DMS79 treated with DMSO at 0.1 percent for 48 hours (cell line): ENCODE measurements at regions not wholly inside any gene's neighbourhood (a gene's known extent, or its start where the extent isn't known, plus 50 kb on each side); places are given as distances from the start of the nearest gene placed in this dataset.

Experiments
- DNase-seq: peaks from one replicate; lab custom pipeline; 2025; lab: John Stamatoyannopoulos, UW

- DNase-seq, result no peak
Observed at GRCh38 chr4:180057891-180058671, 2185.1 kb upstream of the TENM3 start.

DNA sequence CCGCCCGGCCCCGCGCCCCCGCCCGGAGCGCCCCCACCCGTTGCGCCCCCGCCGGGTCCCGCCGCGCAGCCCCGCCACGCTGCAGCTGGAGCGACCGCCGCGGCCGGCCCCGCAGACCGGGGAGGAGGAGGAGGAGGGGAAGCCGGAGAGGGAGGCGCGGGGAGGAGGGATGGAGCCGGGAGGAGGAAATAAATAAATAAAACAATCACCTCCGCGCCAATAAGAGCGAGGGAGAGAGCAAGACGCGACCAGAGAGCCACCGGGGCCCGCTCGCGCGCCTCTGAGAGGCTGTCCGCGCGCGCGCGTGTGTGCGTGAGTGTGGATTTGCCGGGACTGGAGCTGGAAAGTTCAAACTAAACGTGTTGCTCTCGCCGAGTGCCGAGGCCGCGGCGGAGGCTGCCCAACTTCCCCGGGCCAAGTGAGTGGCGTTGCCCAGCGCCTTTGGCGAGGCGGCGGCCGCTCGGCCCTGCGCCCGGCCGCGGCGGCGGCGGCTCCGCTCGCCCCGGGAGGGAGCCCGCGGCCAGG, 2184.4 kb upstream of the TENM3 start:
- peak; percentile 3 for DNase-seq

DNA sequence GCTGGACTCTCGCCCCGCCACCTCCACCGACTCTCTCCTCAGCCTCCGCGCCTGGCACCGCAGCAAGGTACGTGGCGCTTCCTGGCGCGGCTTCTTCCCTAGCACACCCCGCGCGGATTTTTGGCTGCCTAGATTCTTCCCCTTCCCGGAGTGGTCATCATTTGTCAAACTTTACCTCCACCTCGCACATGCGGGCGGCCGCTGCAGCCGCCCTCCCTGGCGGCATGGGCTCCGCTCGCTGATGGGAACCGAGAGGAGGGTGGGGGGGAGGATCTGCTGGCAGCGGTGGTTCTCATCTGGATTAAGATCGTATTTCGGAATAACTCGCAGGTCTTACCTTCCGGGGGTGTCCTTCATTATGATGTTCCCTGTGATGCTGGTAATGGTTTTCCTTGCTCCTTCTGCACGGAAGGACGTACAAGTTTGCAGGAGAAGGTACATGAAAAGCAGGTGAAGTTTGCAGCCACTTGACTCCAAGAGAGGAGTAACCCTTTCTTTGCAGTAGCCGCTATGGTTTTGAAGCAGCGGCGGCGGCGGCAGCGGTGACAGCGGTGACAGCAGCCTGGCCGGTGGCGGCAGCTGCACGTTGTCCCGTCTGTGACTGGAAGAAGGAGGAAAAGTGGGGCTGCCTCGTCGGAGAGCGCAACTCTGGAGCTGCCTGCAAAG, 2183.9 kb upstream of the TENM3 start:
- no peak for DNase-seq

DNA sequence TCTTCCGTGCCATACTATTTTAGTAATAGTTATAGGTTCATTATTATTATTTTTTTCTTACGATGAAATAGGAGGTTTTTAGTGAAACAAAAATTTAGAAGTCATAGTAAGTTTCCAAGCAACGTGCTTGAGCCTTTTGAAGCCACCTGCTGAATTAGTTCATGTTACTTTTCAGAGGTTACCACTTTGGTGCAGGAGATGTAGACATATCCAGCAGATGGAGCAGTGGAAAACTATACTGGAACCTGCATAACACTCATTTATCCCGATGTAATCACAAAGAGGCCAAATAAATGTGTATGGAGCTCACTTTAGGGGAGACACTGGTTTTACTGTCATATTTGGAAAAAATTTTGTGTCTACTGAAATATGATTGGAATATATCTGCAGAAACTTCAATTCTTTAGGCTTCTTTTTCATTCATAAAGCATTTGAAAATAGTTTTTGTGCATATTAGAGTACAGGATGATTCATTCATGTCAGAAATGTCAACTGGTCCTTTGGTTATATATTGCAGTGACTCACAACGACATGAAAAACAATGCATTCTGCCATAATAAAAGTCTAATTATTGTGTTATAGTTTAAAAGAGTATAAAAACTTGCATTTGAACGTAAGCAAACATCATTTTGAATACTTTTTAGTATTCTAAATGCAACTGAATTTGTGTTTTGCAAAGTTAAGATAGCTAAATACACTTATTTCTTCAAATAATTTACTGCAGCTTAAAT, 2182.9 kb upstream of the TENM3 start:
- DNase-seq, result no peak

DNA sequence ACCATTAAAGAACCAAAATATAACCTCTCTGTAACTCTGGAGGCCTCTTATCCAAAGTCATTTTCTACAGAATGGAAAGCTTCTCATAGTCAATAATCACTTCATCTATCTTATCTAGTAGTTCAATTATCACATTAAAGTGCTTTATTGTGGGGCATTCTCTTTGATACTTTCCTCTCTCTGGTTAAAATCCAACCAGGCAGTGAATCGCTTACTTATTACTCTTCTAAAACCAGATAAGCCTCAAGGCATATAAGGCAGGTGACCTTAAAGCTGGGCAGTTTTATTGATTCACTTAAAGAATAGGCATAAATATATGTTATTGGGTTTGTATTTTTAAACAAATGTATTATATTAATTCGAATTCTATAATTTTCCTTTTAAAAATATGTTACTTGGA, 2162.1 kb upstream of the TENM3 start:
- DNase-seq, result no peak

DNA sequence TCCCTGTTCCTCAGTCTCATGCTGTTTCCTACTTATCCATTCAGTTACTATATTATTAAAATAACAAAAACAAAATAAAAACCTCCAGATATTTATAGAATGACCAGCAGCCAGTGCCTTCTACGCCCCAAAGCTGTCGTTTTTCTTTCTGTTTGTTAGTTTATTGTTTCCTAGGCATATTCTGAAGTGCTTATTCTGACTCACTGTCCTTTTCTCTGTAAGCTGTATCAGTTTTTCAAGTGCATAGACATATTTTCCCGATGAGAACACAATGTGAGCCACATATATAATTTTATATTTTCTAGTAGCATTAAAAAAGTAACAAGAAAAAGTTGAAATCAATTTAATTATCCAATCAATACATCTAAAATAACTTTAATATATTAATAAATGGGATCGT, 2158.6 kb upstream of the TENM3 start:
- DNase-seq, result no peak

DNA sequence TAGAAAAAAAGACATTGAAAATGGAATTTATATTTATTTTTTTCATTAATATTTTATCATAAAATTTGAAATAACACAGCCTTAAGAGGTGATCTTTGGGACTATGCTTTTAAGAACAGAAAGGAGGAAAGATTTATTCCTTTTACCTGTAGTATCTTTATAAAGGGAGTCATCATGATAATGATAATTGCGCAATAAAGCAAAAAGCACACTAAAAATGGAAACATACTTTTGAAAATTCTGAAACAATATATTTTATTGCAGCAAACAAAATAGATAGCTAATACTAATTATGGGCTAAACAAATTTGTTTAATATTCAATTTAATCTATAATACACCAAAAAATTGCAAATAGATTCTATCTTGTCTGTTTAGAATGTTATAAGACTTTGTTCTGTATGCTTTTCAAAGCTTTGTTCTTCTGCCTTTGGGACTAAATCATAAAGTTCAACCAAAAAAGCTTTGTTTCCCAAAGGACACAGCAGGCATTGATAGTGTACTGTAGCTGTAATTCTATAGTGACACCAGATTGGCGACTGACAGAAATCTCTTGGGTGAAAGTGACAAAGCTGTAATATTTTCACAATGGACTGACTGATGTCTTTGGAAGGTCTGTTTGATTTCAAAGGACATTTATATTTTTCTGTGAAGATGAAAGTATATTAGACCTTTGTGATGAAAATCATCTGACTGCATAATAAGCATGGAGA, 2156.6 kb upstream of the TENM3 start:
- DNase-seq, result no peak

GRCh38 chr4:180098586-180098985, 2144.6 kb upstream of the TENM3 start:
- no peak for DNase-seq

GRCh38 chr4:180099957-180100356, 2143.2 kb upstream of the TENM3 start:
- no peak for DNase-seq

- no peak for DNase-seq
Observed at GRCh38 chr4:180100433-180101344, 2142.5 kb upstream of the TENM3 start.

DNA sequence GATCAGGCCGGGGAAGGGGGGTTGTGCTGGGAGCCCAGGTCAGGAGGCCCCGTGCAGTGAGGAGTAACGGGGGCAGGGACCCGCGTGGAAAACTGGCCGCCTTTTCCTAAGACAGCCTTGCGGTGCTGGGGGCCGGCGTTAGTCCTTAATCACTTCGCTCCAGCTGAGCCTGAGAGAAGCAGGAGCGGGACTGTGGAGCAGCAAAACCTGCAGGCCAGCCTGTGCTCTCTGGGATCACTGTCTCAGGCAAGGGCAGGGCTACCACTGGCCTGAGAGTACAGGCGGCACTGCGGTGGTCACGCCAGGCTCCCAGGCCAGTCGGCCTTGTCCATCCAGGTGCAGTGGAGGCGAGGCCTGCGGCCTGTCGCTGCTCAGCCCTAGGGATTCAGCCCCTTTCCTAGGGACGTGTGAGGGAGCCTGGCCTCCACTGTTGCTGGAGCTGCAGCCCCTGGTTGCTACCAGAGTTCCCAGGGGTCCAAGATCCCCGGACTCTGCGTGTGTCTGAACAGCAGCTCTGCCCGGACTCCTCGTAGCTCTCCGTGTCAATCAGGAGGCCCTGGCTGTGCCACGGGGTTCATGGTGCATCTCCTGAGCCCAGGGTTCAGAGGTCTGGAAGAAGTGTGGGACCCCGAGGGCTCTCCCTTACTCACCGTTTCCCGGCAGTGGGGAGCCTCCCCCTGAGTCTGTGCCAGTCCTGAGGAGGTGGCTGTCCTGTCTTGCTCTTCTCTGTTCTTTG, 2141.7 kb upstream of the TENM3 start:
- no peak for DNase-seq

GRCh38 chr4:180103794-180104193, 2139.4 kb upstream of the TENM3 start:
- DNase-seq, result no peak

DNA sequence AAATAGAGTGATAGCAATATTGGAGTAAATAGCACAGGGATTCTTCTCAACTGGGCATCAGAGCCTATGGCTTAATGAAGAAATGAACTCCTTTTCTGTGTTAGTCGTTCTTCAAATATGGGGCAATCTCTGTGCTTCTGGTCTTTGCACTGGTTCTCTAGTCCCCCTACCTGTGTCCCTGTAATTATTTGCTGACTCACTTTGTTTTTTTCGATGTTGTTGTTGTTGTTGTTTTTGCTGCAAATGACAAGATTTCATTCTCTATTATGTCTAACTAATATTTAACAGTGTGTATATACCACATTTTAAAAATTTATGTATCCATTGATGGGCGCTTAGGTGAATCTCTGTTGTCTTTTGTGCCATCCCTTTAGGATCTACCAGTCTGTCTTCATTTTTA, 2137.8 kb upstream of the TENM3 start:
- DNase-seq, result no peak

GRCh38 chr4:180106122-180106521, 2137.1 kb upstream of the TENM3 start:
- DNase-seq, result no peak

DNA sequence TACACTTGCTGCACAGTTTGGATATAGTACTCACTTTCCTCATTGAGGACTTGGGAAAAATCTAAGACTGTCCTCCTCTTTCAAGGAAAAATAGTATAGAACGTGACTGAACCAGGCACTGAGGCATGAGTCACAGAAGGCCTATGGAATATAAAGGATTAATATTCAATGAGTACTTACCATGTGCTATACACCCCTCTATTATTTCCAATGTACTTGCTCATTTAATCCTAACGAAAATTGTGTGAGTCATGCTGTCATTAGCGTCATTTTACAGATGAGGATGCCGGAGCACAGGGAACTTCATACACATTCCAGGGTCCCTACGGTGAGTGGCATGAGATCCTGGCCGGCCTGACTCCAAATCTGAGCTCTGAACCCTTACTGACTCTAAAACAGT, 2136.2 kb upstream of the TENM3 start:
- DNase-seq, result no peak

DNA sequence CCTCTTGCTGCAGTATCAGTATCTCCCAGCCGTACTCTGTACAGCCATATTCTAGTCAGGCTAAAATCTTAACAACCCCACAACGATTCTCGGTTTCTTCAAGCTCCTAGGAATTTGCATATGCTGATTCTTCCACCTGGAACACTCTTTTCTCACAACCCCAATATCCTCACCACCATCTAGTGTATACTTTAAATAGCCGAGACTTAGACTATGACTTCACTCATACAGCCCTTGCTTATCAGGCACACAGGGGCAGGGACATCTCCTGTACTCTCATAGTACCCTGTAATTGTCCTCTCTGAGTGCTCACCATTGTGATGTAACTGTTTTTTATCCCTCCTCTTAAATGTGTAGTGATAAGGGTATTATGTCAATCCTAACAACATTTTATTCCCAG, 2126.4 kb upstream of the TENM3 start:
- no peak for DNase-seq

GRCh38 chr4:180120068-180120467, 2123.1 kb upstream of the TENM3 start:
- no peak for DNase-seq

GRCh38 chr4:180134091-180134866, 2108.9 kb upstream of the TENM3 start:
- DNase-seq, result no peak

- no peak for DNase-seq
Observed at GRCh38 chr4:180141734-180142133, 2101.5 kb upstream of the TENM3 start.

- no peak for DNase-seq
Observed at GRCh38 chr4:180148737-180149136, 2094.5 kb upstream of the TENM3 start.
